Daoy (cell line): ENCODE measurements at regions not wholly inside any gene's neighbourhood (a gene's known extent, or its start where the extent isn't known, plus 50 kb on each side); places are given as distances from the start of the nearest gene placed in this dataset.

Experiments
- DNase-seq: peaks from one replicate; pipeline ENCODE4 v3.0.0-alpha.2; 2015; ENCODE audit warnings: low read depth

DNA sequence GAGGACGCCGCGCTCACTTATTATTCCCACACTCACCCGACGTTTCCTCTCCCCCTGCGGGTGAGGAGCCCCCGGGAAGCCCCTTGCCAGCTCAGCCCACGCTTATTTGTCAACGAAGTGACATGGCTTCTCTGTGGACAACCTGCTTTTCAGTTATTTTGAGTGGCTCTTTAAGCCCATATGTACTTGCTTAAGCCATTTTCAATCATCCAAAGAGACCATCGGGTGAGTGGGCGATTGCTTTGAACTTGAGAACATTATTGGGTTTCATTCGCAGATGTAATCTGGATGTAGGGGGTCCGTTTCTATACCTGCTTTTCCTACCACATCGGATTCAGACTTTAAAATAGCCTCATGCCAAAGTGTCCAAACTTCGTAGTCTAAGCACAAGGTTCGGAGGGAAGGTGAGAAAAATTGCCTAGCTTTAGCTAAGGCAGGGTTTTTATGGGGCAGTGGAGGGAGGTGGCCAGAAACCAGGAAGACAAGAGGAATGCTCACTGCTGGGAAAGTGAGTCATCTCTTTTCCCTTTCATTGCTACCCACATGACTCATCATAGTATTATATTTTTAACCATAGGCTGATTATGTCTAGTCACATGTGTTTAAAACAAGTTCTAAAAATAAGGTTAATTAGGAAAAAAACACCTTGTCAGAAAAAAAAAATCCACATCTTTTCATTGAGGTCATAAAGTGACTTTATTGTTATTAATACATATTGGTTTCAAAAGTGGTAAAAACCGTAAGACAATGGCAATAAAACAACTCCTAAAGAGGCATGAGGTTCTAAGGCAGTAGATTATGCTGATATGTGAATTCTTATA, 773.1 kb upstream of the NR2F2 start:
- DNase-seq, result peak; percentile 86

- DNase-seq, result no peak
Measured at GRCh38 chr15:95558131-95558530, 772.4 kb upstream of the NR2F2 start.

DNA sequence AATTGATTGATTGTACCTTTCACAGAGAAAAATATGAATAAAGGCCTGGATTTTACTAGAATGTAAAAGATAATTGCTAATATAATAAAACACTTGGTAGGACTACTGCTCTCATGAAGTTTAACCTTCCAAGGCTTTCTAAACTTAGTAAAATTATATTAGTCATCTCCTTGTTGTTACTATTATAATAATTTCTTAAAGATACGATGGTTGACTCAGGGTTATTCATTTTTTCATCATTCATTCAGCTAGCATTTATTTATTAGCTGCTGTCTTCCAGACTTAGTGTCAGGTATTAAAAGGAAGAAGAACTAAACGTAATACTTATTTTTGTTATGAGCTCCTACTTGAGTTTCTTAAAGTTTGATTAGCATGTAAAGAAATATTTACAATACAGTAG, 771.6 kb upstream of the NR2F2 start:
- no peak for DNase-seq

GRCh38 chr15:95559875-95560394, 770.6 kb upstream of the NR2F2 start:
- DNase-seq, result peak; percentile 81

GRCh38 chr15:95561463-95561862, 769.0 kb upstream of the NR2F2 start:
- no peak for DNase-seq

GRCh38 chr15:95563634-95564033, 766.9 kb upstream of the NR2F2 start:
- DNase-seq, result no peak

- no peak for DNase-seq
Measured at GRCh38 chr15:95565016-95565600, 765.4 kb upstream of the NR2F2 start.

- no peak for DNase-seq
Measured at GRCh38 chr15:95565690-95566089, 764.8 kb upstream of the NR2F2 start.

- DNase-seq, result no peak
Measured at GRCh38 chr15:95567686-95568085, 762.8 kb upstream of the NR2F2 start.

DNA sequence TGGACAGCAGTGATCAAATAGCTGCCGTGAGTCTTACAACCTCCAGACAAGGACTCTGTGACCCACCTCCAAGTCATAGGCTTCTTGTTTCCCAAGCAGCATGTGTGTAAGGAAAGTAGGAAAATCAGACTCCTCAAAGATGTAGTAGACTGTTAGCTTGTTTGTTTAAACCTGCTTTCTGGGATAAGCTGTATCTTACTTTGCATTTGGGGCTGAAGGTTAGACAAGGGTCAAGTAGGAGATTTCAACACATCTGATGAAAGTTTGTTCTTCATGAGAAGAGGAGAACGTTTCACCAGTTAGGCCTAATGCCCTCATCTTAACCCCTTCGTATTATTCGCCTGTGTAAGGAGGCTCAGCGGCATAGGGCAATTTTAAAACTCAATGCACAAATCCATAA, 756.4 kb upstream of the NR2F2 start:
- no peak for DNase-seq

- DNase-seq, result no peak
Measured at GRCh38 chr15:95577927-95578326, 752.6 kb upstream of the NR2F2 start.

DNA sequence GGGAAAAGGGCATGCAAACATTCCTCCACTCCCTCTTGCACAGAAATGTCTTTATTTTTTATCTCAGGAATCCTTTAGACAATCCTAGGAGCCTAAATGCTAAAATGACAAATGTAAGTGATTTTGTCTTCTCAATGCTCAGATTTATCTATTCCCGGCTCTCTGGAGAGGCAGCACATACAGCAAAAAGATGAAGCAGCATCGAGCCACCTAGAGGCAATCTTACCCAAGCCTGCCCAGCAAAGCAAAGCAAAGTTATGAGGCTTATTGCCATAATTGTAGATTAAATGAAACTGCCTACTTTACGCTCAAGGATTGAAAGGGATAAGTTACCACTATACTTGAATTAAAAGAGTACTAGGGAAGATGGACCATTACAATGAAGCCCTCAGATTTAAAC, 750.4 kb upstream of the NR2F2 start:
- DNase-seq, result no peak

DNA sequence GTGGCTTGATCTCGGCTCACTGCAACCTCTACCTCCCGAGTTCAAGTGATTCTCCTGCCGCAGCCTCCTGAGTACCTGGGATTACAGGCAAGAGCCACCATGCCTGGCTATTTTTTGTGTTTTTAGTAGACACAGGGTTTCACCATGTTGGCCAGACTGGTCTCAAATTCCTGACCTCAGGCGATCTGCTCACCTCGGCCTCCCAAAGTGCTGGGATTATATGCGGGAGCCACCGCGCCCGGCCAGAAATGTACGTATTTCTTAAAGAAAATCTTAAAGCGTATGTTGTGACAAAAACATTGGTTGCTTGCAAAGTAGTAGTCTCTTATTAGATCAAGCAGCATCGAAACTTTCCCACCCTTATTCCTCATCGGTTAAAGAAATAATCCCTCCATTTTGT, 748.9 kb upstream of the NR2F2 start:
- DNase-seq, result no peak

DNA sequence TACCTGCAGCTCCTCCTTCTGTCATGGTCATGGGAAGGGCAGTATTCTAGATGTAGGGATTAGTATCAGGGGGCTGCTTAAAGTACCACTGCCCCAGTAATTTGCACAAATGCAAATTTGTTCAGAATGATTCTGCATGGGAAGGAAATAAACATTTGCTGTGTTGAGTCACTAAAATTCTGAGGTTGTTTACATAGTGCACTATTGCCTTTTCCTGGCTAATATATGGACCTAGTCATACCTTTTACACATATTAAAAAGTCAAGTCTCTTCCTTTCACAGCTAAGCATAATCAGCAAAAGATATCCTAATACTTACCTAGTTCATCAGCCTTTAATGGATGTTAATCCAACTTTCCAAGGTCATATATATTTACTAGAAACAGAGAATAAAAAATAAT, 746.4 kb upstream of the NR2F2 start:
- DNase-seq, result no peak

GRCh38 chr15:95588056-95588455, 742.4 kb upstream of the NR2F2 start:
- DNase-seq, result no peak

GRCh38 chr15:95590533-95591044, 739.9 kb upstream of the NR2F2 start:
- DNase-seq, result no peak

DNA sequence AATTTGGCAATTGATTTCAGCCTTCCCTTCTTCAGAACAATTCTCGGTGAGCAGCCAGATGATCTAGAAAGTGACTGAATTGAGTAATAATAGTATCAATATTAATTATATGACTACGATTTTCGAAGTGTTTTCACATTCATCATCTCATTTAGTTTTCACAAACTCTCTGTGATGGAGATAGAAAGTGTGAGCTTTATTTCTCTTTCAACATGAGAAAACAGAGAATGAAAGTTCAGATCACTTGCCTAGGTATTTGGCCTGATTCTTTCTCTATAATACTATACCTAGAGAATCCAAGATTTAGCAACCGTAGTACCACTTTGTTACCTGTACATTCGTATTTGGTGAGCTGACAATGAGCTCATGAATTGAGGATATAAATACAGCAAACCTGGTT, 739.2 kb upstream of the NR2F2 start:
- no peak for DNase-seq

DNA sequence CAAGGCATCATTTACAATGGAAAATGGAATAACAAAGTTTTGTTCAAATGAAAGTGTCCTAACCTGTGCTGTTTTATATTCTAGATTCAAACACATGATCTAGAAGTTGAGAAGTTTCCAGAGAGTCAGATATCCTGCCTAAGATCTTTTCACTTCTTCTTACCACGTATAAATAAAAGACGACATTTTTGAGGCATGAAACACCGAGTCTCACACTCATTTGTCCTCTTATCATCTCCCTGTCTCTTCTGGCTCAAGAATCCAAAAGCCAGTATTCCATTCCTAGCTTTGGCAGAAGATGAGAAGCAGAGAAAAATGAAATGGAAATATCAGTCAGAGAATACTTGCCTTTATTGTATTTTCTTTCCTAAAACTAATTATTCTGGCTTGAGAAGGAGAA, 738.6 kb upstream of the NR2F2 start:
- DNase-seq, result peak; percentile 1

- no peak for DNase-seq
Measured at GRCh38 chr15:95594496-95594895, 736.0 kb upstream of the NR2F2 start.

GRCh38 chr15:95595759-95596158, 734.7 kb upstream of the NR2F2 start:
- DNase-seq, result no peak

DNA sequence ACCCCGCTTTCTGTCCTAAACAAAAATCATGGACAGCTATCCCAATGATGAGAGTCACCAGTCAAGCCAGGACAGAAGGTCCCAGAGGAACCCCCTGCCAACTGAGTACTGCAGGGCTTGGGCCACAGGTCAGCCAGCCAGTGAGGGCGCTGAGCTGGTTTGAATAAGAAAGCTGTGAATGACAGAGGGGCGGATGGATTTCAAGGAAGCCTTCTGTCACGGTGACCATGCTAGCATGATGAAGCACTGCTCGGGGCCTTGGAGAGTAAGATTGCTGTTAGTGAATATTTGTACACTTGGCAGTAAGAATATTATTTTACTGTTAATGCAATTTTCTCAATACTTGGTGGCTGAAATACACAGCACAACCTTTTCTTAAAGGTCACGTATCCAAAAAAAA, 734.0 kb upstream of the NR2F2 start:
- DNase-seq, result no peak

GRCh38 chr15:95598251-95598855, 732.1 kb upstream of the NR2F2 start:
- DNase-seq, result no peak

GRCh38 chr15:95600367-95600766, 730.1 kb upstream of the NR2F2 start:
- no peak for DNase-seq
